Retinal pigment epithelial cell (primary cell): ENCODE measurements at regions not wholly inside any gene's neighbourhood (a gene's known extent, or its start where the extent isn't known, plus 50 kb on each side); places are given as distances from the start of the nearest gene placed in this dataset.

Source experiments
- DNase-seq: peaks from one replicate; pipeline ENCODE4 v3.0.0-alpha.2; 2010; ENCODE audit warnings: low read depth
- H3K4me3 ChIP-seq: 2 replicates; pipeline ENCODE4 v1.5.1; 2011; ENCODE audit warnings: mild to moderate bottlenecking, low read length, control low read depth, moderate library complexity
- TF ChIP-seq, protein P1 (sequence below): conservative IDR thresholded peaks from 2 replicates; pipeline ENCODE4 v1.5.1; 2011; ENCODE audit warnings: low read depth, low read length, control low read depth, inconsistent platforms

DNA sequence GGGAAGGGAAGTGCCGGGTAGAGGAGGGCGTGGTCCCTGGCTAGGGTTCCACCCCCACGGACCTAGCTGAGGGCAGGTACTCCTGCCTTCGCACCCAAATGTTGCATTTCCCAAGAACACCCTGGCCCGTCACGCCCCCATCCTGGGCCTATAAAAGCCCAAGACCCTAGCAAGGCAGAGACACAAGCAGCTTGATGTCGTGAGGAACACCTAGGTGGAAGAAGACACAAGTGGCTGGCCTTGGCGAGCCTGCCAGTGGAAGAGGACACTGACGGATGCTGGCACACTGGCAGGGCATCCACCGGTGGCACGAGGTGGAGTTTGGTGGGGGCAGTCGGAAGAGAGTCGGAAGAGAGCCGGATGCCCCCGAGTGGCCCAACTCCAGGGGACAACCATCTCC is 244.8 kb upstream of the CTSO start:
- TF ChIP-seq, protein P1, sequence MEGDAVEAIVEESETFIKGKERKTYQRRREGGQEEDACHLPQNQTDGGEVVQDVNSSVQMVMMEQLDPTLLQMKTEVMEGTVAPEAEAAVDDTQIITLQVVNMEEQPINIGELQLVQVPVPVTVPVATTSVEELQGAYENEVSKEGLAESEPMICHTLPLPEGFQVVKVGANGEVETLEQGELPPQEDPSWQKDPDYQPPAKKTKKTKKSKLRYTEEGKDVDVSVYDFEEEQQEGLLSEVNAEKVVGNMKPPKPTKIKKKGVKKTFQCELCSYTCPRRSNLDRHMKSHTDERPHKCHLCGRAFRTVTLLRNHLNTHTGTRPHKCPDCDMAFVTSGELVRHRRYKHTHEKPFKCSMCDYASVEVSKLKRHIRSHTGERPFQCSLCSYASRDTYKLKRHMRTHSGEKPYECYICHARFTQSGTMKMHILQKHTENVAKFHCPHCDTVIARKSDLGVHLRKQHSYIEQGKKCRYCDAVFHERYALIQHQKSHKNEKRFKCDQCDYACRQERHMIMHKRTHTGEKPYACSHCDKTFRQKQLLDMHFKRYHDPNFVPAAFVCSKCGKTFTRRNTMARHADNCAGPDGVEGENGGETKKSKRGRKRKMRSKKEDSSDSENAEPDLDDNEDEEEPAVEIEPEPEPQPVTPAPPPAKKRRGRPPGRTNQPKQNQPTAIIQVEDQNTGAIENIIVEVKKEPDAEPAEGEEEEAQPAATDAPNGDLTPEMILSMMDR: no peak
- H3K4me3 ChIP-seq: no peak overlapping the region
- no peak for DNase-seq

DNA sequence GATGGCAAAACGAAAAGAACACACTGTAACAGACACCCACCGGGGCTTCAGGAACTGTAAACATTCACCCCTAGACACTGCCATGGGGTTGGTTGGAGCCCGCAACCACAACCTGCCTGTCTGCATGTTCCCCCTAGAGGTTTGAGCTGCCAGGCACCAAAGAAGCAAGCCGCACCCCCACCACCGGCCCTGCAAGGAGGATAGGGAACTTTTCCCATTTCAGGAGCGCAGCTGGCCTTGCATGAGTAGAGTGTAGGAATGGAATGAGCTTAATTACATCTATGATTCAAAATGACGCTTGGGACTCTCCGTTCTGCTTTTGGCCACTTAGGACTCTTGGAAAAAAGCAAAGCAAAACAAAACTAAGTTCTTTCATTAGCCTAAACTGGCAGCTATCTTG is 243.6 kb upstream of the CTSO start:
- TF ChIP-seq, protein P1: no peak
- no peak for DNase-seq
- H3K4me3 ChIP-seq: no peak overlapping the region

DNA sequence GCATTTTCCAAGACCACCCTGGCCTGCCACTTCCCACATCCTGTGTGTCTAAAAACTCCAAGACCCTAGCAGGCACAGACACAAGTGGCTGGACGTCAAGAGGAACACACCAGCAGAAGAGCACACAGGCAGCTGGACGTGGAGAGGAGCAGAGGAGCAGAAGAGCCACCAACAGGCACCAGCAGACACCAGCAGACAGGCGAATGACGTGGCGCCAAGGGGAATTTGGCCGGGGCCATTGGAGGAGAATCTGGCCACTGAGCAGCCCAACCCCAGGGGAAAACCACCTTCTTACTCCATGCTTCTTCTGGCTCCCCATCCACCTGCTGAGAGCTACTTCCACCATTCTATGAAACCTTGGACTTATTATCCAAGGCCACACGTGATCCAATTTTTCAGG is 243.1 kb upstream of the CTSO start:
- no peak for DNase-seq
- TF ChIP-seq, protein P1: no peak
- no peak overlapping the region for H3K4me3 ChIP-seq

DNA sequence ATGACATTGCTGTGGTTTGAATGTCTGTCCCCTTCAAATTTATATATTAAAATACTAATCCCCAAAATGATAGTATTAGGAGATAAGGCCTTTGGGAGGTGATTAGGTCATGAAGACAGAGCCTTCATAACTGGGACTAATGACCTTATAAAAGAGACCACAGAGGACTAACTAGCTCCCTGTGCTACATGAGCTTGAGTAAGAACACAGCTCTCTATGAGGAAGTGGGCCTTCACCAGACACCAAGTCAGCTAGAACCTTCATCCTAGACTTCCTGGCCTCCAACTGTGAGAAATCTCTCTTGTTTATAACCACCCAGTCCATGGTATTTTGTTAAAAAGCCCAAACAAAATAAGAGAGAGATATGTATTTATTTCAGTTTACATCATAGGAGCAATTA is 242.2 kb upstream of the CTSO start:
- DNase-seq: no peak
- TF ChIP-seq, protein P1: no peak
- H3K4me3 ChIP-seq: no peak overlapping the region

DNA sequence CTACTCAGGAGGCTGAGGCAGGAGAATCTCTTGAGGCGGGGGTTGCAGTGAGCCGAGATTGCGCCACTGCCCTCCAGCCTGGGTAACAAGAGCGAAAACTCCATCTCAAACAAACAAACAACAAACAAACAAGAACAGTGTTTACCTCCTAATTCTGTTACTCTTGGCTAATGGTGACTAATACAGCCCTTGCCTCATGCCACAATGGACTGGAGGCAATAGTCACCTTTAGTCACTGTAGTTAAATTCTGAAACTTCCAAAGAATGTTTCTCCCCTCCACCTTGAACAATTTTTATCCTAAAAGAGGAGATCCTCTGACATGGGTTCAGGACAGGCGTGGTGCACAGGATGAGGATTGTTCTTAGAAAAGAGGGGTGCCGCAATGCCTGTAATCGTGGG is 241.2 kb upstream of the CTSO start:
- TF ChIP-seq, protein P1: no peak
- H3K4me3 ChIP-seq: no peak overlapping the region
- no peak for DNase-seq

DNA sequence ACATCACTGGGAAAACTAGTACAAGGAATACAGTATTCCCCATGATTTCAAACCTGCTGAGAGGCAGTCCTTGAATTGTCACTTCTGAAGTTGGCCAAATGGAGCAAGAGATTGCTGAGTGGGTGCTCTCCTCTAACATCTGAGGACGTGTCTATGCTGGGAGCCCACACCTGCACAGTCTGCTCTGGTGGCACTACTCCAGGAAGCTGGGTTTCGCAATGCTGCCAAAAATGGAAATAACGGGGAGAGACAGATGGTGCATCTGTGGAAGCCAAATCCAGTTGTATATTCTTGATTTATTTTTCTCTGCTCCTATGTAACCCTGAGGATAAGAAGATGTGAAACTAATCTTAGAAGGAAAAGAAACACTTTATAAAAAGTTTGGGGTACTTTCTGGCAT is 240.1 kb upstream of the CTSO start:
- no peak overlapping the region for H3K4me3 ChIP-seq
- TF ChIP-seq, protein P1: no peak
- DNase-seq: no peak

DNA sequence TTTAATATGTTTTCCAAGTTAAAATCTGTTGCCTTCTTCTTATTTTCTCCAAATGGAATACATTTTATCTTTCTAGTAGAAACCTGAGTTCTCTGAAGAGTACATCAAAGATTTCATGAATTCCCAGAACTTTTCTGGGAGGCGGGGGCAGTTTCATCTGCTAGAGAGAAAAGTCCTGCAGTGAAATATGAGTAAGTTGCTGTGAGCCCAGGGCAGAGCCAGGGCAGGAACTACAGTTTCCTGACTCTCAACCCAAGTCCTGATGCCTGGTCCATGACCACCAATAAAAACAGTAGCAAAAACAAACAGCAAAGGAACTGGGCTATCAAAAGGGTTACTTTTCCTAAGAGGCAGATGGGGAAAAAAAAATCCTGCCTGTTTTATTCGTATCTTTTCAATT is 239.4 kb upstream of the CTSO start:
- TF ChIP-seq, protein P1: no peak
- DNase-seq: no peak
- H3K4me3 ChIP-seq: no peak overlapping the region
